ENCODE measurements at regions not wholly inside any gene's neighbourhood (a gene's known extent, or its start where the extent isn't known, plus 50 kb on each side); places are given as distances from the start of the nearest gene placed in this dataset.

DNA sequence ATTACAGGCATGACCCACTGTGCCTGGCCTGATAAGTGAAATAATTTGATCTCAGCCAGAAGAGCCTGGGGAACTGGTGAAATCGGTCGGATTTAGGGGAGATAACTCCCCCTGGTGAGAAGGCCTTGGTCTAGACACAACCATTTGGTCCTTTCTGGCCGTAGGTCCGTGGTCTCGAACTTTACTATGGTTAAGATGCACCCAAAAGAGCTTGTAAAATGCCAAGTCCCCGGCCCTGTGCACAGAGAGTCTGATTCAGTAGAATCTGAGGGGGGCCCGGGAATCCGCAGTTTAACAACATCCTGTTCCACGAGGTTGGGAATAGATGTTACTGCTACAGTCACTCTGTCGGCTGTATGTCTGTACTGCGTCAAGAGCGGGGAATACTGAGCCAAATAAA lies 140.7 kb downstream of the C9orf50 start:
- no peak for TF ChIP-seq CTCF (conservative IDR thresholded peaks at IDR 0.05 in 1 of 2, IDR thresholded peaks at IDR 0.05 in 1 of 2; ENCODE audit: extremely low read depth in 1 of 2, insufficient read depth in 1 of 2, low read depth in 1 of 2, low read length in 2 of 2)
- TF ChIP-seq EZH2 (IDR thresholded peaks at IDR 0.05; ENCODE audit: borderline replicate concordance, low read length): no peak

Measured in mammary epithelial cell (primary cell).